ENCODE measurements at regions not wholly inside any gene's neighbourhood (a gene's known extent, or its start where the extent isn't known, plus 50 kb on each side); places are given as distances from the start of the nearest gene placed in this dataset.
A peak's percentile ranks its signal among the peaks of the same experiment; 100 is the strongest.
"Not testable (repeated sequence)": the region's sequence is repeated elsewhere in the genome, so short reads cannot be mapped to it uniquely, and the experiment has no call there.

DNA sequence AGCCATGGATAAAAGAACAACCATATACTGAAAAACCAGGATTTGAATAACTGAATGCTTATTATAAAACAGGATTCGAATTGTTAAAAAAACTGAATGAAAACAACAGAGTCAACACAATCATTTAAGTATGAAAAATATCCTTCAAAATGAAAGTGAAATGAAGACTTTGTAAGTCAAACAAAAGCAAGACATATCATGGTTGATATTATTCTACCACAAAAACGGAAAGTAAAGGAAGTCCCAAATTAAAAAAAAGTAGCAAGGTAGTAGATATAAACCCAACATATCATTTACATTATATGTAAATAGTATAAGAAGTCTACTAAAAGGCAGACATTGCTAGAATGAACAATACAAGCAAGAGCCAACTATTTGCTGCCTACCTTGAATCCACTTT is 63.1 kb upstream of the POTEC start:
- DNase-seq (ENCODE audit: low read depth), result not testable (repeated sequence)

DNA sequence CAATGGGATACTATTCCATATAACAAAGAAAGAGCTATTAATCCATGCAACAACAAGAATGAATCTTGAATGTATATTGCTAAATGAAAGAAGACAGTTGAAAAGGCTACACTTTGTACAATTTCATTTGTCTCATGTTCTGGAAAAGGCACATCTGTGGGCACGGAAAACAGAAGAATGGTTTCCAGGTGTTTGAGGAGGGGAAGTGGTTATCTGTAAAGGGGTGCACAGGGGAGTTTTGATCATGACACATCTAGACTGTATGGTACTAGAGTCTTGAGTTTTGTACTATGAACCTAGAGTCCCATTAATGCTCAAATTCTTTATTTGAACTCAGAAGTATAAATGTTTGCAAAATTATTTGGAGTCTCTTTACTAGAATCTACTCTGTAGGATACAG is 64.0 kb upstream of the POTEC start:
- not testable (repeated sequence) for DNase-seq (ENCODE audit: low read depth)

DNA sequence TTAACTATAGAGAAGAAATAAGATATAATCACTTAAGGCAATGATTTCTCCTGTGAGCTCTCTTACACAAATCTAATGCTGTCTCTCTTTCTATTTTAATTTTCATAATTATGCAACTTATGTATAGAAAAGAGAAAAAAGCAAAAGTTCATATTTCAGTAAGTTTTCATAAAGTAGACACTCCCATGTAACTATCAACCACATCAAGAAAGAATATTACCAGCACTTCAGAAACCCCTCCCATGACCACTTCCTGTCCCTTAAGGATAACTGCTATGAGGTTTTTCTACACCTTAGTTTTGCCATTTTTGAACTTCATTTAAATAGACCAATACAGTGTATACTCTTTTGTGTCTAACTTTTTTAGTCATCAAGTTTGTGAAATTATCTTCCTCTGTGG is 69.0 kb upstream of the POTEC start:
- DNase-seq (ENCODE audit: low read depth), result not testable (repeated sequence)

DNA sequence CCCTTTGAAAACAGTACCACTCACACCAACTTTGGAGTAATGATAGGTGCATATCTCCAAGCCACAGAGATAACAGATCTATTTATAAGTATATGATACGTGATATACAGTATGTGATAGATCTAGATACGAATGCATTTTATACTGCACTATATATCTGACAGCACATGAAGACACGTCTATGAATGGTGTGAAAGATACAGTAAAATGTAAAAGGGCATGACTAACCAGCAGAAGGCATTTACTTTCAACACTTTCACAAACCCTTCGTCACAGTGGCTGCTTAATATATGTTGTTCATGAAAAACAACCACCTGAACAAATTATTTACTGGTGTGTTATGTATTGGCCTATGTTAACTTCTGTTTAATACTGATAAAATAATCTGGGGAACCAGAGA is 71.1 kb upstream of the POTEC start:
- not testable (repeated sequence) for DNase-seq (ENCODE audit: low read depth)

DNA sequence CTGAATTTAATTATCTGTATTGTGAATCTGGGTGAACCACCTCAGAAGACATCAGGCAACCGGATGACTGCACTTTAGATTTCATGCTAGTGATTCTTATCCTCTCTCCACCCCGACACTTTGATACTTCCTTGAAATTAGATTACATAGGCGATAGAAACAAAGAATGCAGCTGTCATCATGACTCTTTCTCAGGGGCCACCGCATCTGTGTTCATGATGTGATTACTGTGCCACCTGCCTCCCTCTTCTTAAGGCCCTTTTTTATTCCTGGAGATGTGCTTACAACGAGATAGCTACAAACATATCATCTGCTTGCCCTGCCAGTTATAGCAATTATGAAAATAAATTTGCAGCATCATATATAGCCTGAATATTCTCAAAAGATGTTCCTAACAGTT is 83.9 kb upstream of the POTEC start:
- DNase-seq (ENCODE audit: low read depth), result not testable (repeated sequence)

DNA sequence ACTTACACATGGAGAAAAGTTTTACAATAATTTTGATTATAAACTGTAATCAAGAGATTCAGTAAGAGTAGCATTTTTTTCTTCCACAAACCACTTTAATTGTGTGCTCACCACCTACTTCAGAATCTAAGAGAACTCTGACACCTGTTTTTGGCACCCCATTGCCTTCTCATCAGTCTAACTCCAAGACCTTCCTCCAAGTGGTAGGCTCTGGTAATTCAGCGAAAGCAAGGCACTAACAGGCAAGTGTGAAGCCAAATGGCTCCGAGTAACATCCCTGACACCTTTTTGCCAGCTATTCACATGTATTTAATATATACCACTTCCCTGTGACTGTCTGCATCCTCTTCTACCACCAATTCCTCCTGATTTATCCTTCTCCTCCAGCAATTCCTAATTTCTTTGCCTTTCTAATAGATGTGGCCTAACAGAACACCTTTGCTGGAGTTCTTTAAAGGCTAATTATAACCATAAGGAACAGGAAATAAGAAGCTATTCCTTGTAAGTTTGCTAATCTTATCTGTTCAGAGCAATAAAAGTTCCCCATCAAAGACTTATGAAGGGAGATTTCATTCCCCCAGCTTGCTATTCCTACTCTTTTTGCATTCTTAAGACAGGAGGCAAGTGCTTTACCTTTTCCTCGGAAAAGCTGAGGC is 85.1 kb upstream of the POTEC start:
- DNase-seq (ENCODE audit: low read depth), result not testable (repeated sequence)

DNA sequence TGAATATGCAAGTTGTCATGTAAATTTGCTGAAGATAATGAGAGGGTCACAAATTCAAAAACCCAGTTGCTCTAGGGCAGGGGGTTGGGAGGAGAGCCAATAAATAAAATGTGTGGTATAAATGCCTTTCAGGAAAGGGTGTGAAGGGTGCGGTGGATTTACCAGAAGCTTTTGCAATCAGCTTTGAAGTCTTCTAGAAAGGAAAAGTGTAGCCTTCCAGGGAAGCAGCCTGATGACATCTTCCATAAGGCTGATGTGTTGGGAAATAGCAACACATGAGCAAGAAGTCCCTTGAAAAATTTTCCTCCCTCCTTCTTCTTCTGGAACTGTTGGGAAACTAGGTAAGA is 85.6 kb upstream of the POTEC start:
- DNase-seq (ENCODE audit: low read depth), result not testable (repeated sequence)

DNA sequence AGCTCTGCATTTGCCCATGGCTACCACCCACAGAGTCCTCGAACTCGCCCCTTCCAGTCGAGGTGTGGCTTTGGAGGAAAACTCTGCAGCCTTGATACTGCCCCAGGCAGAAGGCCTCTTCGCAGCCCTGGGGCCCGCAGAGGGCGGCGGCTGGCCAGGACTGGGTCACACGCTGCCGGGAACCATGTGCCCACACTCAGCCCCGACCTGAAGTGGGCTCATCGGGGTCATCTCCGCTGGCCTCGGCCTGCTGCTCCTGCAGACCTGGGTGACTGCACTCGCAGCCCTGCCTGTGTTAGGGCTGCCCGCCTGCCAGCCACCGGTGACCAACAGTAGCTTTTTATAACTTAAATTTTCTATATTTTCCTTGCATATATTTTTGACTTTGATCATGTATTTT is 89.6 kb upstream of the POTEC start:
- not testable (repeated sequence) for DNase-seq (ENCODE audit: low read depth)

DNA sequence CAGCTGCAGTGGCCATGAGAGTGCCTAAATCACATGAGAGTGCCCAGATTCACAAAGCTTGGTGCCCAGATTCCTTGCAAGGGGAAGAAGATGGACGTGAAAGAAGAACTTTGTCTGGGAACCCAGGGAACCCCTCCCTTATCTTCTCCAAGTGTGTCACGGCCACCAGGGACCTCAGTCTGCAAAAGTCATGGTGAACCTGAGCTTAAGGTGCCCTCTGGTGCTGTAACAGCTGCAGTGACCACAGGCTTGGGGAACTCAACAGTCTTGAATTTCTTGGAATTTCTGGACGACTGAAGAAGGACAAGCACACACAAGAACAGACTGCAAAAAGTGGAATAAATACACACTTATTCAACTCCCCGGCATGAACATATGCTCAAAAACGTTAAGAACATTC is 94.6 kb upstream of the POTEC start:
- DNase-seq (ENCODE audit: low read depth), result not testable (repeated sequence)

DNA sequence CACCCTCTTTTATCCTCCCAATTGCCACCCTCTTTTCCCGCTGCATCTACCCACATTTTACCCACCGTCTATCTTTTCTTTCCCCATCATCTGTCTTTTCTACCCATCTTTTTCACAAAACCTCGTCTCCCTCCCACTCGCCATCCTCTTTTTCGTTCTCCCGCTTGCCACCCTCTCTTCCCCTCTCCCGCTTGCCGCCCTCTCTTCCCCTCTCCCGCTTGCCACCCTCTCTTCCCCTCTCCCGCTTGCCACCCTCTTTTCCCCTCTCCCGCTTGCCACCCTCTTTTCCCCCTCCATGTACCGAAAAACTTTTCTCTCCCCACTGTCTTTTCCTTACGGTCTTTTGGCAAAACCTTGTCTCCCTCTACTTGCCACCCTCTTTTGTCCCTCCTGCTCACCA is 97.7 kb upstream of the POTEC start:
- DNase-seq (ENCODE audit: low read depth), result not testable (repeated sequence)

DNA sequence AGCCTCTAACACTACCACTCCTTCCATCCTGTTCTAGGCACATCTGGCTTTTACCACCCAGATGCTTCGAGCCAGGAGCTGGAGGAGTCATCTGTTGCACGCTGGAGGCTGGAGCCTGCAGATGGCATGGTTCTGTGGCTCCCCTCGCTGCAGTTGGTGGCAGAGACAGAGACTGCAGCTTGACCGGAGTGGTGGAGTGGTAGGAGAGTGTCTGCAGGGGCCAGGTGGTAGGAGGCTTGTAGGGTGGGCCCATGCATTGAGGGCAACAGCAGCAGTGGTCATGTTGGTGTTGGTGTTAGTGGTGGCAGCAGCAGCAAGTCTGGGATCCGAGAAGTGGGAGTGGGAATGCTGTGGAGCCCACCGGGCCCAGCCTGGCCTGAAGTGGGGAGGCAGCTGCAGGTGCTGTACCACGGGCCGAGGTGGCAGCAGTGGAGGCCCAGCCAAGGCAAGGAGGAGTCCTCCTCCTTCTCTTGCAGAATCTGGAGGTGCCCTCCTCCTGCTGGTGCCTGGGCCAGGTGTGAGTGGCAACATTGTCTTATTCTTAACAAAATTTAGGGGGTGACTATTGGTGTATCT is 100.4 kb upstream of the POTEC start:
- not testable (repeated sequence) for DNase-seq (ENCODE audit: low read depth)

DNA sequence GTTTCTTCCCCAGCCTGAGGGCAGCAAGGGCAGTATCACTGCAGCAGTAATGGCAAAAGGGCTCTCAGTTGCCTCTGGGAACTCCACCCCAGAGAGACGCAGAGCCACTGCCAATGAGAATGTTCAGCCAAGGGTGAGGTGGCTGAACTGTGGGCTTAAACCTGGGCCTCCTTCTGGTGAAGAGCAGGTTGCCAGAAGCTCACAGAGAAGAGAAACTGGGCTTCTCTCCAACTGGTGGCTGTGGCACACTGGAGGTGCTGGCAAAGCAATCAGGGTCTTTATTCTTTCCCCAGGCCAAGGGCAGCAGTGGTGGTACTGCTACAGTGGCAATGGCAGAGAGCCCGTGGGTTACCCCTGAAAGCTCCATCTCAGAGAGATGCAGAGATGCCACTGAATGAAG is 54.9 kb upstream of the ANKRD30B start:
- not testable (repeated sequence) for DNase-seq (ENCODE audit: low read depth)

DNA sequence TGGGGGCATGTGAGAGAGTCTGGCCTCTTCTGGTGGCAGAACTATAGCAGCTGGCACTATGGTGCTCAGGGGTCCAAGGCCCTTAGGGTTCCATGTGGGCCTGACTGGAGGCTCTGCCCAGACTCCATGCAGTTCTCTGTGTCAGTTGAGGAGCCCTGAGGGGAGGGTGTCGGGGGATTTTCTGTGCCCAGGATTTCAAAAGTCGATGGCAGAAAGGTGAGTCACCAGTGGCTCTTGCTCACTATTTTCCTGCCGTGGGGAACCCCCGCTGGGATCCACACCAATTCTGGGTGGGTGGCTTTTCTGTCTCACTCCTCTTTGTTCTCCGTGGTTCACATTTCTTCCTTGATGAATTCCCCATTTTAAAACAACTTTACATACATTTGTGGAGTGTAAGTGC is 54.1 kb upstream of the ANKRD30B start:
- DNase-seq (ENCODE audit: low read depth), result not testable (repeated sequence)

DNA sequence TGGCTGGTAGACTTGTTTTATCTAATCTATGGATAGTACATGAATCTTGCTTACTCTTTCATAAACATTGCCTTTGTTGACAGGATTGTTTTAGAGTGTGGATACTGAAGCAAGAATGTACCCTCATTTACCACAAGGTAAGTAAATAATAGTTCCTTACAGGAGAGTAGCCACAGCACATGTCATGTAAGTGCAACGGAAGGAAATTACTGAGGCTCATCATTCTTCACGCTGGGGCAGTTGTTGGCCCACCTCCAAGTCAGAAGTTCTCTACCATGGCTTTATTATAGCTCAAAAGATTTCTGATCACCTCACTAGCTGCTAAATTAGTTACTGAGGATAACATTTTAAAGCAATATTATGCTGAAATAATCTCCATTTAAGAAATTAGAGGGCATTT is 50.0 kb upstream of the ANKRD30B start:
- DNase-seq (ENCODE audit: low read depth), result peak; percentile 10
